H1 (cell line): ENCODE measurements at regions not wholly inside any gene's neighbourhood (a gene's known extent, or its start where the extent isn't known, plus 50 kb on each side); places are given as distances from the start of the nearest gene placed in this dataset.

Source experiments
- CTCF ChIA-PET: fragments of 300-600 bp; sonication (Branson Sonifier 250); formaldehyde crosslinking; loops from one replicate; lab custom pipeline; 2021; ENCODE audit not compliant: partially characterized antibody; lab: Charles Lee
- POLR2A ChIA-PET: fragments of 300-600 bp; sonication (Branson Sonifier 250); formaldehyde crosslinking; loops from one replicate; lab custom pipeline; 2021; ENCODE audit warnings: inconsistent platforms; ENCODE audit not compliant: partially characterized antibody; lab: Charles Lee
- DNase-seq, 2 experiments: peaks; one replicate each; pipeline versions ENCODE4 v3.0.0 to v3.0.0-alpha.2; 2010 to 2022; ENCODE audit warnings: low spot score in 2 of 2, low read depth in 1 of 2, mixed read lengths in 1 of 2
- FAIRE-seq: peaks from 2 replicates; lab custom pipeline; 2011; peaks lifted over from hg19 to GRCh38; lab: Jason Lieb, UNC
- H2AFZ ChIP-seq: 2 replicates; pipeline ENCODE4 v1.8.1; 2012; ENCODE audit warnings: low read length, inconsistent platforms
- H2AK5ac ChIP-seq: 2 replicates; pipeline ENCODE4 v1.6.1; 2013; ENCODE audit warnings: low read depth, low read length
- H2BK120ac ChIP-seq: replicated peaks from 2 replicates; pipeline ENCODE3; 2013; ENCODE audit warnings: low read depth, low read length, inconsistent platforms
- H2BK12ac ChIP-seq: 2 replicates; pipeline ENCODE4 v1.6.1; 2013; ENCODE audit warnings: low read depth, low read length
- H2BK15ac ChIP-seq: 2 replicates; pipeline ENCODE4 v1.6.1; 2013; ENCODE audit warnings: low read length
- H2BK20ac ChIP-seq: 2 replicates; pipeline ENCODE4 v1.6.1; 2013; ENCODE audit warnings: low read length
- H2BK5ac ChIP-seq: 2 replicates; pipeline ENCODE4 v1.6.1; 2013; ENCODE audit warnings: low read depth, low read length
- H3K14ac ChIP-seq: 2 replicates; pipeline ENCODE4 v1.6.1; 2013; ENCODE audit warnings: inconsistent platforms; ENCODE audit not compliant: insufficient read length
- H3K18ac ChIP-seq: 2 replicates; pipeline ENCODE4 v1.6.1; 2013; ENCODE audit warnings: low read length; ENCODE audit errors: extremely low read depth
- H3K23ac ChIP-seq: 2 replicates; pipeline ENCODE4 v1.6.1; 2013; ENCODE audit warnings: inconsistent platforms; ENCODE audit not compliant: insufficient read length
- H3K23me2 ChIP-seq: 2 replicates; pipeline ENCODE4 v1.6.1; 2013; ENCODE audit warnings: low read depth, low read length
- H3K27ac ChIP-seq: 2 replicates; pipeline ENCODE4 v1.6.1; 2011; ENCODE audit warnings: low read depth, low read length, inconsistent platforms
- H3K27me3 ChIP-seq, 4 experiments: replicated peaks in 1 of 4; 1 replicate in 1 of 4; 2 replicates in 3 of 4; pipeline versions ENCODE4 v1.6.1 to v1.8.1; 2011 to 2013; ENCODE audit warnings: low read length in 3 of 4, mild to moderate bottlenecking in 3 of 4, inconsistent platforms in 2 of 4, mixed read lengths in 2 of 4, moderate library complexity in 1 of 4; ENCODE audit not compliant: control insufficient read depth in 3 of 4, insufficient read depth in 3 of 4; ENCODE audit errors: extremely low read depth in 1 of 4
- H3K36me3 ChIP-seq, 4 experiments: 2 replicates each; pipeline versions ENCODE4 v1.6.1 to v1.8.1; 2011 to 2013; ENCODE audit warnings: mild to moderate bottlenecking in 4 of 4, low read length in 3 of 4, moderate library complexity in 2 of 4, control low read depth in 1 of 4, inconsistent platforms in 1 of 4; ENCODE audit not compliant: insufficient read depth in 4 of 4, control insufficient read depth in 2 of 4
- H3K4ac ChIP-seq: replicated peaks from 2 replicates; pipeline ENCODE3; 2013; ENCODE audit warnings: low read length, low read depth, mixed read lengths, inconsistent platforms; ENCODE audit not compliant: insufficient read length
- H3K4me1 ChIP-seq, 4 experiments: replicated peaks in 1 of 4; 1 replicate in 1 of 4; 2 replicates in 3 of 4; pipeline versions ENCODE4 v1.6.1 to v1.8.1; 2011 to 2013; ENCODE audit warnings: low read length in 3 of 4, inconsistent platforms in 2 of 4, mixed read lengths in 1 of 4; ENCODE audit not compliant: insufficient read depth in 4 of 4, control insufficient read depth in 3 of 4
- H3K4me2 ChIP-seq, 2 experiments: 2 replicates each; pipeline versions ENCODE4 v1.6.1 to v1.8.1; 2011 to 2013; ENCODE audit warnings: low read depth in 2 of 2, low read length in 2 of 2, control low read depth in 1 of 2, inconsistent platforms in 1 of 2, mild to moderate bottlenecking in 1 of 2; ENCODE audit not compliant: insufficient read depth in 1 of 2
- H3K4me3 ChIP-seq, 4 experiments: fragments of 200-600, 300-600 bp in 1 of 4; sonication (generic), shearing (Covaris generic), sonication (Bioruptor Twin) in 1 of 4; 2 replicates each; pipeline versions ENCODE4 v1.5.1 to v1.8.1; 2011 to 2016; ENCODE audit warnings: low read length in 4 of 4, low read depth in 3 of 4, control low read depth in 2 of 4, inconsistent platforms in 2 of 4, mild to moderate bottlenecking in 2 of 4, mixed read lengths in 1 of 4, moderate library complexity in 1 of 4; ENCODE audit not compliant: insufficient read depth in 2 of 4; ENCODE audit errors: extremely low read depth in 1 of 4
- H3K56ac ChIP-seq: replicated peaks from 2 replicates; pipeline ENCODE3; 2013; ENCODE audit warnings: low read depth, mild to moderate bottlenecking, mixed read lengths, low read length, inconsistent platforms; ENCODE audit not compliant: insufficient read length
- H3K79me1 ChIP-seq: 2 replicates; pipeline ENCODE4 v1.6.1; 2013; ENCODE audit warnings: low read depth, low read length, control low read depth
- H3K79me2 ChIP-seq, 2 experiments: 2 replicates each; pipeline versions ENCODE4 v1.6.1 to v1.8.1; 2012 to 2013; ENCODE audit warnings: low read length in 2 of 2, mild to moderate bottlenecking in 2 of 2, inconsistent platforms in 1 of 2; ENCODE audit not compliant: insufficient read depth in 2 of 2, control insufficient read depth in 1 of 2
- H3K9ac ChIP-seq, 4 experiments: replicated peaks in 1 of 4; 1 replicate in 1 of 4; 2 replicates in 3 of 4; pipeline versions ENCODE4 v1.6.1 to v1.8.1; 2011 to 2013; ENCODE audit warnings: low read depth in 3 of 4, low read length in 3 of 4, control low read depth in 2 of 4, mild to moderate bottlenecking in 2 of 4, moderate library complexity in 2 of 4, inconsistent platforms in 1 of 4; ENCODE audit errors: extremely low read depth in 1 of 4
- H3K9me3 ChIP-seq, 2 experiments: 2 replicates each; pipeline versions ENCODE4 v1.6.1 to v1.8.1; 2012 to 2013; ENCODE audit warnings: mild to moderate bottlenecking in 2 of 2, moderate library complexity in 2 of 2, control low read depth in 1 of 2, inconsistent platforms in 1 of 2, low read depth in 1 of 2, low read length in 1 of 2, mixed read lengths in 1 of 2; ENCODE audit not compliant: insufficient read depth in 2 of 2
- H4K20me1 ChIP-seq, 2 experiments: replicated peaks in 1 of 2; 2 replicates each; pipeline versions ENCODE3 to v1.8.1; 2011 to 2013; ENCODE audit warnings: inconsistent platforms in 2 of 2, low read length in 2 of 2, mild to moderate bottlenecking in 1 of 2; ENCODE audit not compliant: insufficient read depth in 2 of 2, control insufficient read depth in 1 of 2
- H4K5ac ChIP-seq: 2 replicates; pipeline ENCODE4 v1.6.1; 2013; ENCODE audit warnings: low read length, low read depth, mixed read lengths, inconsistent platforms; ENCODE audit not compliant: insufficient read length
- H4K8ac ChIP-seq: 2 replicates; pipeline ENCODE4 v1.8.0; 2013; ENCODE audit warnings: mild to moderate bottlenecking, moderate library complexity, low read length, inconsistent platforms; ENCODE audit not compliant: insufficient read depth; ENCODE audit errors: extremely low read depth
- H4K91ac ChIP-seq: replicated peaks from 2 replicates; pipeline ENCODE3; 2013; ENCODE audit warnings: low read length, mixed read lengths, inconsistent platforms; ENCODE audit not compliant: insufficient read length
- BRCA1 ChIP-seq: IDR thresholded peaks from 2 replicates; pipeline ENCODE4 v1.6.1; 2012; ENCODE audit warnings: low read depth, low read length, improper control_type of control experiment
- CBX5 ChIP-seq: fragments of 300-800, 300-1000 bp; sonication (generic); IDR thresholded peaks from 2 replicates; pipeline ENCODE4 v1.7.1; 2016; ENCODE audit warnings: antibody characterized with exemption, low read length, low read depth
- CHD2 ChIP-seq: IDR thresholded peaks from 2 replicates; pipeline ENCODE4 v1.6.1; 2012; ENCODE audit warnings: low read length, improper control_type of control experiment
- EP300 ChIP-seq, 2 experiments: IDR thresholded peaks; 1 replicate in 1 of 2; 2 replicates in 1 of 2; pipeline ENCODE4 v1.6.1; 2011 to 2012; ENCODE audit warnings: low read depth in 2 of 2, low read length in 2 of 2, mild to moderate bottlenecking in 2 of 2, borderline replicate concordance in 1 of 2, inconsistent platforms in 1 of 2, moderate library complexity in 1 of 2
- GTF2F1 ChIP-seq: IDR thresholded peaks from 2 replicates; pipeline ENCODE4 v1.6.1; 2012; ENCODE audit warnings: low read depth, low read length, improper control_type of control experiment, borderline replicate concordance
- HDAC2 ChIP-seq, 2 experiments: fragments of 300-600 bp in 1 of 2; sonication (generic) in 1 of 2; IDR thresholded peaks; 2 replicates each; pipeline ENCODE4 v1.6.1; 2011 to 2012; ENCODE audit warnings: low read depth in 2 of 2, low read length in 2 of 2, mild to moderate bottlenecking in 2 of 2, moderate library complexity in 2 of 2, borderline replicate concordance in 1 of 2, inconsistent platforms in 1 of 2
- RAD21 ChIP-seq, 2 experiments: IDR thresholded peaks in 1 of 2; conservative IDR thresholded peaks in 1 of 2; 2 replicates each; pipeline ENCODE4 v1.6.1; 2011; ENCODE audit warnings: low read depth in 2 of 2, low read length in 2 of 2, improper control_type of control experiment in 1 of 2, inconsistent platforms in 1 of 2, mild to moderate bottlenecking in 1 of 2, moderate library complexity in 1 of 2
- RFX5 ChIP-seq: IDR thresholded peaks from 2 replicates; pipeline ENCODE4 v1.6.1; 2011; ENCODE audit warnings: low read depth, low read length, improper control_type of control experiment, borderline replicate concordance
- RXRA ChIP-seq: IDR thresholded peaks from 2 replicates; pipeline ENCODE4 v1.6.1; 2011; ENCODE audit warnings: low read depth, mild to moderate bottlenecking, low read length, moderate library complexity; ENCODE audit not compliant: insufficient read depth
- SIN3A ChIP-seq, 2 experiments: IDR thresholded peaks in 1 of 2; conservative IDR thresholded peaks in 1 of 2; 2 replicates each; pipeline ENCODE4 v1.6.1; 2011 to 2012; ENCODE audit warnings: low read length in 2 of 2, improper control_type of control experiment in 1 of 2, low read depth in 1 of 2, mild to moderate bottlenecking in 1 of 2
- SP2 ChIP-seq: IDR thresholded peaks from 2 replicates; pipeline ENCODE4 v1.6.1; 2012; ENCODE audit warnings: mild to moderate bottlenecking, low read length, inconsistent platforms
- SP4 ChIP-seq: IDR thresholded peaks from 2 replicates; pipeline ENCODE4 v1.6.1; 2012; ENCODE audit warnings: low read length, inconsistent platforms
- SRF ChIP-seq: IDR thresholded peaks from 2 replicates; pipeline ENCODE4 v1.6.1; 2011; ENCODE audit warnings: mild to moderate bottlenecking, low read depth, low read length, moderate library complexity
- TAF1 ChIP-seq: IDR thresholded peaks from 2 replicates; pipeline ENCODE4 v1.6.1; 2011; ENCODE audit warnings: mild to moderate bottlenecking, low read depth, low read length
- TEAD4 ChIP-seq: IDR thresholded peaks from 2 replicates; pipeline ENCODE4 v1.6.1; 2012; ENCODE audit warnings: low read depth, low read length, inconsistent platforms, mixed read lengths
- WGBS, 2 experiments: shearing (Covaris generic) in 1 of 2; methylation state at CpG; one replicate each; pipeline versions ENCODE4 v1.1.6 to v1.1.7; 2013 to 2015; ENCODE audit warnings: low lambda C conversion rate in 2 of 2, mixed read lengths in 2 of 2, inconsistent platforms in 1 of 2, low coverage in 1 of 2, missing lambda C conversion rate in 1 of 2; ENCODE audit not compliant: insufficient replicate concordance in 2 of 2, insufficient coverage in 1 of 2, insufficient read length in 1 of 2; ENCODE audit errors: extremely low coverage in 1 of 2, missing lambda C conversion rate in 1 of 2; 5-methylcytosine and 5-hydroxymethylcytosine counted together

- no peak overlapping the region for H4K5ac ChIP-seq
- no peak overlapping the region for H3K4me2 ChIP-seq
- no peaks in the 10 kb centered on the region for H3K79me2 ChIP-seq
- no peak overlapping the region for H2BK15ac ChIP-seq
- no peak overlapping the region for H3K23ac ChIP-seq
- H2BK5ac ChIP-seq, result no peak overlapping the region
- no peak overlapping the region for H3K27ac ChIP-seq
- CTCF ChIA-PET, result no interaction called here
- H3K4me3 ChIP-seq, result no peak overlapping the region
- no peak overlapping the region for H2BK120ac ChIP-seq
- H3K23me2 ChIP-seq, result no peaks in the 10 kb centered on the region
- 83% methylated on average over 1 of the region's 1 CpG; no CpG with 5 or more reads in 1 of the 2 experiments for whole genome bisulfite sequencing, 2 experiments
- no peak overlapping the region for H3K18ac ChIP-seq
- H4K20me1 ChIP-seq, result no peaks in the 10 kb centered on the region
- no peak overlapping the region for H3K56ac ChIP-seq
- no peaks in the 10 kb centered on the region for H3K4me1 ChIP-seq
- H4K8ac ChIP-seq, result no peak overlapping the region
- no peak overlapping the region for H3K14ac ChIP-seq
- H3K27me3 ChIP-seq, result no peaks in the 10 kb centered on the region
- no peaks in the 10 kb centered on the region for H3K9me3 ChIP-seq
- H2BK20ac ChIP-seq, result no peak overlapping the region
- H3K36me3 ChIP-seq, result no peaks in the 10 kb centered on the region
- FAIRE-seq (no peak), DNase-seq (no peak)
- H3K4ac ChIP-seq, result no peak overlapping the region
- H2AK5ac ChIP-seq, result no peak overlapping the region
- no peak overlapping the region for H3K9ac ChIP-seq
- H2BK12ac ChIP-seq, result no peak overlapping the region
- no peaks in the 10 kb centered on the region for H3K79me1 ChIP-seq
- POLR2A ChIA-PET, result no interaction called here
- no peak overlapping the region for H4K91ac ChIP-seq
- H2AFZ ChIP-seq, result no peak overlapping the region
- no peak for TF ChIP-seq SIN3A (conservative IDR thresholded peaks at IDR 0.05 in 1 of 2, IDR thresholded peaks at IDR 0.05 in 1 of 2; ENCODE audit: low read depth in 1 of 2, low read length in 2 of 2)
- TF ChIP-seq TEAD4, result no peak
- TF ChIP-seq RXRA, result no peak
- TF ChIP-seq CBX5, result no peak
- no peak for TF ChIP-seq EP300 (IDR thresholded peaks at IDR 0.05; ENCODE audit: borderline replicate concordance in 1 of 2, low read depth in 2 of 2, low read length in 2 of 2)
- no peak for TF ChIP-seq HDAC2 (IDR thresholded peaks at IDR 0.05; ENCODE audit: borderline replicate concordance in 1 of 2, low read depth in 2 of 2, low read length in 2 of 2)
- TF ChIP-seq SP4, result no peak
- TF ChIP-seq GTF2F1, result no peak
- TF ChIP-seq BRCA1, result no peak
- TF ChIP-seq SP2, result no peak
- TF ChIP-seq RAD21 (IDR thresholded peaks at IDR 0.05 in 1 of 2, conservative IDR thresholded peaks at IDR 0.05 in 1 of 2; ENCODE audit: low read depth in 2 of 2, low read length in 2 of 2), result no peak
- TF ChIP-seq CHD2, result no peak
- no peak for TF ChIP-seq TAF1
- no peak for TF ChIP-seq SRF
- no peak for TF ChIP-seq RFX5
Observed at GRCh38 chr16:63283721-63284120, 1247.5 kb upstream of the CDH8 start.
